ENCODE measurements at regions not wholly inside any gene's neighbourhood (a gene's known extent, or its start where the extent isn't known, plus 50 kb on each side); places are given as distances from the start of the nearest gene placed in this dataset.

DNA sequence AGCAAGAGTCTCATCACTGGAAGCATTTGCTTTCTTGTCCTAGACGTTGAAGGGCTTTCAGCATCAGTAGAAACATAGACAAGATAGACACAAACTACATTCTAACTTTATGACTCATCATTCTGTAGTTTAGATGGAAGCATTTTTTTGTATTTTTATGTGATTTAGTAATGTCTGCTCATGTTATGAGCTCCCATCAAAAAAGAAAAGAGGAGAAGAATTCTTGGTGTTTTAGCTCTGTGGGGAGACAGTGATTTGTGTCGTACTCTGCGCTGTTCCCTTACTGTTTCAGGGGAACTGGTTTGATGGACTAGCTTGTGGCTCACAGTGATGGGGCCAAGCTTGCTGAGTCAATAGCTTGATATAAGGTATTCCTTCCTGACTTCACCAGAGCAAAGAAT is 159.2 kb upstream of the WWC1 start:
- TF ChIP-seq, protein P1, sequence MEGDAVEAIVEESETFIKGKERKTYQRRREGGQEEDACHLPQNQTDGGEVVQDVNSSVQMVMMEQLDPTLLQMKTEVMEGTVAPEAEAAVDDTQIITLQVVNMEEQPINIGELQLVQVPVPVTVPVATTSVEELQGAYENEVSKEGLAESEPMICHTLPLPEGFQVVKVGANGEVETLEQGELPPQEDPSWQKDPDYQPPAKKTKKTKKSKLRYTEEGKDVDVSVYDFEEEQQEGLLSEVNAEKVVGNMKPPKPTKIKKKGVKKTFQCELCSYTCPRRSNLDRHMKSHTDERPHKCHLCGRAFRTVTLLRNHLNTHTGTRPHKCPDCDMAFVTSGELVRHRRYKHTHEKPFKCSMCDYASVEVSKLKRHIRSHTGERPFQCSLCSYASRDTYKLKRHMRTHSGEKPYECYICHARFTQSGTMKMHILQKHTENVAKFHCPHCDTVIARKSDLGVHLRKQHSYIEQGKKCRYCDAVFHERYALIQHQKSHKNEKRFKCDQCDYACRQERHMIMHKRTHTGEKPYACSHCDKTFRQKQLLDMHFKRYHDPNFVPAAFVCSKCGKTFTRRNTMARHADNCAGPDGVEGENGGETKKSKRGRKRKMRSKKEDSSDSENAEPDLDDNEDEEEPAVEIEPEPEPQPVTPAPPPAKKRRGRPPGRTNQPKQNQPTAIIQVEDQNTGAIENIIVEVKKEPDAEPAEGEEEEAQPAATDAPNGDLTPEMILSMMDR (IDR thresholded peaks at IDR 0.05): no peak
- TF ChIP-seq EZH2 (IDR thresholded peaks at IDR 0.05; ENCODE audit: borderline replicate concordance, insufficient read depth, low read depth, low read length, poor library complexity, severe bottlenecking): no peak
